OCI-LY3 (cell line): ENCODE measurements at regions not wholly inside any gene's neighbourhood (a gene's known extent, or its start where the extent isn't known, plus 50 kb on each side); places are given as distances from the start of the nearest gene placed in this dataset.

Experiments used
- CTCF ChIP-seq: fragments of 200-600, 300-600 bp; sonication (generic); IDR thresholded peaks from 2 replicates; pipeline ENCODE4 v1.5.1; 2014; ENCODE audit warnings: antibody characterized with exemption, low read length, low read depth
- EZH2phosphoT487 ChIP-seq: fragments of 200-600 bp; shearing (Covaris generic); IDR thresholded peaks from 2 replicates; pipeline ENCODE4 v1.6.1; 2018; ENCODE audit warnings: antibody characterized with exemption, mixed run types, low read depth

GRCh38 chr4:175504318-175504717 is 307.7 kb downstream of the GPM6A start:
- TF ChIP-seq CTCF = no peak
- no peak for TF ChIP-seq EZH2phosphoT487
